ENCODE measurements at regions not wholly inside any gene's neighbourhood (a gene's known extent, or its start where the extent isn't known, plus 50 kb on each side); places are given as distances from the start of the nearest gene placed in this dataset.

- TF ChIP-seq POLR2A (IDR thresholded peaks at IDR 0.05; ENCODE audit: low read depth, low read length) (no peak), CTCF (conservative IDR thresholded peaks at IDR 0.05; ENCODE audit: low read depth, low read length) (no peak), BHLHE40 (IDR thresholded peaks at IDR 0.05; ENCODE audit: low read depth, low read length) (no peak), RAD21 (IDR thresholded peaks at IDR 0.05; ENCODE audit: low read length) (no peak), RCOR1 (IDR thresholded peaks at IDR 0.05; ENCODE audit: insufficient replicate concordance, low read length) (no peak), RFX5 (IDR thresholded peaks at IDR 0.05; ENCODE audit: low read depth, low read length) (no peak), MAFK (IDR thresholded peaks at IDR 0.05; ENCODE audit: low read depth, low read length) (no peak), CEBPB (IDR thresholded peaks at IDR 0.05; ENCODE audit: low read depth, low read length) (no peak), ELK1 (IDR thresholded peaks at IDR 0.05; ENCODE audit: borderline replicate concordance, low read depth, low read length) (no peak), SMC3 (IDR thresholded peaks at IDR 0.05; ENCODE audit: low read depth, low read length) (no peak), MAZ (IDR thresholded peaks at IDR 0.05; ENCODE audit: borderline replicate concordance, low read depth, low read length) (no peak), MXI1 (IDR thresholded peaks at IDR 0.05; ENCODE audit: borderline replicate concordance, low read depth, low read length) (no peak), FOS (IDR thresholded peaks at IDR 0.05; ENCODE audit: low read depth, low read length) (no peak)
- TF ChIP-seq, protein P1, sequence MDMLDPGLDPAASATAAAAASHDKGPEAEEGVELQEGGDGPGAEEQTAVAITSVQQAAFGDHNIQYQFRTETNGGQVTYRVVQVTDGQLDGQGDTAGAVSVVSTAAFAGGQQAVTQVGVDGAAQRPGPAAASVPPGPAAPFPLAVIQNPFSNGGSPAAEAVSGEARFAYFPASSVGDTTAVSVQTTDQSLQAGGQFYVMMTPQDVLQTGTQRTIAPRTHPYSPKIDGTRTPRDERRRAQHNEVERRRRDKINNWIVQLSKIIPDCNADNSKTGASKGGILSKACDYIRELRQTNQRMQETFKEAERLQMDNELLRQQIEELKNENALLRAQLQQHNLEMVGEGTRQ (IDR thresholded peaks at IDR 0.05; ENCODE audit: low read depth, low read length), result no peak
Observed at GRCh38 chr2:159879051-159879604, 81.1 kb upstream of the CD302 start.

Data from IMR-90 (cell line).